ENCODE measurements at regions not wholly inside any gene's neighbourhood (a gene's known extent, or its start where the extent isn't known, plus 50 kb on each side); places are given as distances from the start of the nearest gene placed in this dataset.
"Not testable (repeated sequence)": the region's sequence is repeated elsewhere in the genome, so short reads cannot be mapped to it uniquely, and the experiment has no call there.

- DNase-seq = peak in 2 of 3 donors; percentile 2 to 41
These were observed 87.0 kb upstream of the MAGI3 start for GRCh38 chr1:113303267-113303666.

- not testable (repeated sequence) for DNase-seq
These were observed 85.3 kb upstream of the MAGI3 start for GRCh38 chr1:113305029-113305428.

- DNase-seq = no peak
These were observed 82.4 kb upstream of the MAGI3 start for GRCh38 chr1:113307771-113308445.

- DNase-seq = not testable (repeated sequence)
These were observed 77.7 kb upstream of the MAGI3 start for GRCh38 chr1:113312651-113313050.

GRCh38 chr1:113314600-113314999 lies 75.7 kb upstream of the MAGI3 start:
- DNase-seq = no peak

GRCh38 chr1:113320272-113320671 lies 70.0 kb upstream of the MAGI3 start:
- DNase-seq = no peak

GRCh38 chr1:113320972-113321680 lies 69.2 kb upstream of the MAGI3 start:
- no peak for DNase-seq

GRCh38 chr1:113321771-113322387 lies 68.4 kb upstream of the MAGI3 start:
- no peak for DNase-seq

- DNase-seq = no peak
These were observed 67.9 kb upstream of the MAGI3 start for GRCh38 chr1:113322439-113322838.

- no peak for DNase-seq
These were observed 65.3 kb upstream of the MAGI3 start for GRCh38 chr1:113325022-113325421.

- DNase-seq = no peak
These were observed 63.3 kb upstream of the MAGI3 start for GRCh38 chr1:113326976-113327375.

GRCh38 chr1:113333056-113333455 lies 57.3 kb upstream of the MAGI3 start:
- no peak for DNase-seq

GRCh38 chr1:113340038-113340437 lies 50.3 kb upstream of the MAGI3 start:
- DNase-seq = no peak
